Upper lobe of left lung (tissue), 6 donors: ENCODE measurements at regions not wholly inside any gene's neighbourhood (a gene's known extent, or its start where the extent isn't known, plus 50 kb on each side); places are given as distances from the start of the nearest gene placed in this dataset.

ENCODE experiments used
- ATAC-seq, 2 donors: fragments of 200-7000 bp; cut with Tn5 transposase; one replicate each; pipeline ENCODE4 v1.9.1; 2022; ENCODE audit warnings: mild to moderate bottlenecking in 2 of 2, moderate library complexity in 2 of 2; ENCODE audit not compliant: low FRiP score in 2 of 2
- DNase-seq, 2 donors: peaks; one replicate each; pipeline ENCODE4 v3.0.0-alpha.2; 2019 to 2020
- H3K27ac ChIP-seq, 4 donors: fragments of 200-600 bp; sonication (generic); one replicate each; pipeline ENCODE4 v1.5.1; 2016 to 2019
- H3K27me3 ChIP-seq, 4 donors: fragments of 200-600 bp; sonication (generic); one replicate each; pipeline ENCODE4 v1.5.1; 2017 to 2019
- H3K36me3 ChIP-seq, 4 donors: fragments of 200-600 bp; sonication (generic); one replicate each; pipeline ENCODE4 v1.5.1; 2016 to 2019
- H3K4me1 ChIP-seq, 4 donors: fragments of 200-600 bp; sonication (generic); one replicate each; pipeline ENCODE4 v1.5.1; 2018 to 2019
- H3K4me3 ChIP-seq, 4 donors: fragments of 200-600 bp; sonication (generic); one replicate each; pipeline ENCODE4 v1.5.1; 2017 to 2019; ENCODE audit warnings: mild to moderate bottlenecking in 2 of 4, moderate library complexity in 1 of 4
- H3K9me3 ChIP-seq, 4 donors: fragments of 200-600 bp; sonication (generic); one replicate each; pipeline ENCODE4 v1.5.1; 2018 to 2019
- EP300 ChIP-seq, 4 donors: sonication (generic); formaldehyde crosslinking; IDR thresholded peaks; one replicate each; pipeline ENCODE4 v1.5.1; 2017; ENCODE audit warnings: antibody characterized with exemption in 4 of 4, control low read depth in 2 of 4
- POLR2A ChIP-seq, 4 donors: fragments of 450-650 bp; IDR thresholded peaks; one replicate each; pipeline ENCODE4 v1.5.1; 2016 to 2017; ENCODE audit warnings: antibody characterized with exemption in 4 of 4, mild to moderate bottlenecking in 2 of 4
- POLR2AphosphoS5 ChIP-seq, 2 donors: sonication (generic); formaldehyde crosslinking; IDR thresholded peaks; one replicate each; pipeline ENCODE4 v1.5.1; 2017; ENCODE audit warnings: antibody characterized with exemption in 2 of 2
- WGBS, 2 donors: methylation state at CpG; one replicate each; pipeline ENCODE4 v1.1.5; 2017 to 2018; 5-methylcytosine and 5-hydroxymethylcytosine counted together
- TF ChIP-seq, protein P1 (sequence below), 6 experiments: fragments of 450-650 bp in 4 of 6; fragments of 200-600 bp in 2 of 6; sonication (generic) in 2 of 6; IDR thresholded peaks; one replicate each; pipeline ENCODE4 v1.5.1; 2016 to 2019; ENCODE audit warnings: antibody characterized with exemption in 6 of 6
- donor health status: DM: no; HTN: no; CAD: no; lungs with moderate emphysema.
- donor health status: DM: no; HTN: yes; CAD: no; lungs with severe emphysema.

DNA sequence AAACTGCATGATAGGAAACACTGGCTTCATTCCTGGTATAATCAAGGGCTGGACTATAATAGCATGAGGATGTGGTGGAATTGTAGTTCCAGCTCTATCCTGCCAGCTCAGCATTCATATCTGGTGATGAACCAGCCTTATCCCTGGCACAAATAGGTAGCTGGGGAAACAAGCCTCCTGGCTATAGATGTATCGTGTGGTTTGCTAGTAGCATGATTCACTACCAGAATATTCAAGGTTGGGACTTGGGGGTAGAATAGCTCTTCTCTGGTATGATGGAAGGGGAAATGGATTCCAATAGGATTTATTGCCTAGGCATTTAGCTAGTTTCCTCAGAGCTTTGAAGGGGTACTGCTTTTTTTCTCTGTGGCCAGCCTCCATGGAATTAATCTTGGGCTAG is 532.8 kb downstream of the FBXO15 start:
- Histone ChIP-seq H3K4me1 (no peaks in the 10 kb centered on the region), H3K36me3 (no peaks in the 10 kb centered on the region), H3K27ac (no peak overlapping the region), H3K27me3 (no peaks in the 10 kb centered on the region), H3K9me3 (no peaks in the 10 kb centered on the region), H3K4me3 (no peak overlapping the region)
- 88 to 93% methylated on average over 1 of the region's 1 CpG for WGBS, 2 donors
- DNase-seq (no peak), ATAC-seq (no peak)
- TF ChIP-seq POLR2A (IDR thresholded peaks at IDR 0.05) (no peak), POLR2AphosphoS5 (IDR thresholded peaks at IDR 0.05) (no peak), EP300 (IDR thresholded peaks at IDR 0.05) (no peak)
- TF ChIP-seq, protein P1, sequence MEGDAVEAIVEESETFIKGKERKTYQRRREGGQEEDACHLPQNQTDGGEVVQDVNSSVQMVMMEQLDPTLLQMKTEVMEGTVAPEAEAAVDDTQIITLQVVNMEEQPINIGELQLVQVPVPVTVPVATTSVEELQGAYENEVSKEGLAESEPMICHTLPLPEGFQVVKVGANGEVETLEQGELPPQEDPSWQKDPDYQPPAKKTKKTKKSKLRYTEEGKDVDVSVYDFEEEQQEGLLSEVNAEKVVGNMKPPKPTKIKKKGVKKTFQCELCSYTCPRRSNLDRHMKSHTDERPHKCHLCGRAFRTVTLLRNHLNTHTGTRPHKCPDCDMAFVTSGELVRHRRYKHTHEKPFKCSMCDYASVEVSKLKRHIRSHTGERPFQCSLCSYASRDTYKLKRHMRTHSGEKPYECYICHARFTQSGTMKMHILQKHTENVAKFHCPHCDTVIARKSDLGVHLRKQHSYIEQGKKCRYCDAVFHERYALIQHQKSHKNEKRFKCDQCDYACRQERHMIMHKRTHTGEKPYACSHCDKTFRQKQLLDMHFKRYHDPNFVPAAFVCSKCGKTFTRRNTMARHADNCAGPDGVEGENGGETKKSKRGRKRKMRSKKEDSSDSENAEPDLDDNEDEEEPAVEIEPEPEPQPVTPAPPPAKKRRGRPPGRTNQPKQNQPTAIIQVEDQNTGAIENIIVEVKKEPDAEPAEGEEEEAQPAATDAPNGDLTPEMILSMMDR (IDR thresholded peaks at IDR 0.05): no peak

DNA sequence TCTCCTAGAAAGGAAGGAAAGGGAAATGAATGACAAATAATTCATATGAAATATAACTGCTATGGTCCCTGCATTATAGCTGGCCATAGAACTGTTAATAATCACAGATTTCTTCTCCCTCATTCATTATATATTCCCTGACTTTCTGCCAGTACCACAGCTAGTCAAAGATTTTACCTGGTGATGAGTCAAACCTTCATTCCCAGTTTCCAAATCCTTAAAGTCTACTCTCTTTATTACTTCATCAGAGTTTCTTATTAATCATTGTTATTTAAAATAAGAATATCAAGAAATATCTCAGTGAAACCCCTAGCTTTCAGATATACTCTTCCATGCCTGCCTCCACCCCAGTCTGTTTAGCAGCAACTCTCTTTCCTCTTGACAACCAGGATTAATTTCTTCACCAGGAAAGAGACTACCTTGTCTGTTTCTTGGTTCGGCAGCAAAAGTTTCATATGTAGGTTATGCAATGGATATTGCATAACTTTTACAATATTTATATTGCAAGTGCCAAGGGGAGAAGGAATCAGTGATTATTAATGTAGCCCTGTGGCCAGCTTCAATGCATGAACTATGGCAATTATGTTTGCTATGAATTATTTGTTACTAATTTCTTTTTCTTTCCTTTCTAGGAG is 533.8 kb downstream of the FBXO15 start:
- Histone ChIP-seq H3K27ac (no peak overlapping the region), H3K36me3 (no peaks in the 10 kb centered on the region), H3K27me3 (no peaks in the 10 kb centered on the region), H3K4me1 (no peaks in the 10 kb centered on the region), H3K9me3 (no peaks in the 10 kb centered on the region), H3K4me3 (no peak overlapping the region)
- ATAC-seq (no peak), DNase-seq (no peak)
- WGBS, 2 donors: 18 to 32% methylated on average over 1 of the region's 1 CpG
- no peak for TF ChIP-seq POLR2A (IDR thresholded peaks at IDR 0.05)
- TF ChIP-seq EP300 (IDR thresholded peaks at IDR 0.05): no peak
- TF ChIP-seq POLR2AphosphoS5 (IDR thresholded peaks at IDR 0.05): no peak
- TF ChIP-seq, protein P1 (IDR thresholded peaks at IDR 0.05): no peak

DNA sequence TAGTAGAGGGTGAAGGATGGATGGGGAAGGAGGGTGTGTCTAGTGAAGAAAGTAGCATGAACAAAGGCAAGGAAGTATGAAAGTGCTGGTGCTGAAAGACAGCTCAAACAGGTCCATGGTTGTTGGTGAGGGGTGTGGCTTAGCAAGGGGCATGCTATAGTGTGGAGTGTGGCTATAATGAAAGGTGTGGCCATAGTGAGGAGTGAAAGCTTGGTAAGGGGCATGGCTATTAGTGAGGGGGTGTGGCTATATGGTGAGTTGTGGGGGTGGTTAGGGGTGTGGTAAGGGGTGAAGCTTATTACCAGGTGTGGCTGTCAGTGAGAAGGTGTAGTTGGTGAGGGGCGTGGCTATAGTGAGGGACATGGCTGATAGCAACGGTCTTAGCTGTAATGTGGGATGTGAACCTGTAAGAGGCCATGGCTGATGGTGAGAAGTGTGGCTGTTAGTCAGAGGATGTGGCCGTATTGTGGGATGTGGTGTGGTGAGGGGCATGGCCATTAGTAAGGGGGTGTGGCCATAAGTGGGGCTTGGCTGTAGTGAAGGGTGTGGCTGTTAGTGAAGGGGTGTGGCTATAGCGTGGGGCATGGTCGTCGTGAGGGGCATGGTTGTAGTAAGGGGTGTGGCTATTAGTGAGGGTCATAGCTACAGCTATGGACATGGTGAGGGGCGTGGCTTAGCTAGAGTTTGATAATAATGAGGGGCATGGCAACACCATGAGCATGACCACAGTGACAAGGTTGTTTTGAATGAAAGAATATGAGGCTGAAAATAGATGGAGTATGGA is 549.6 kb downstream of the FBXO15 start:
- no peaks in the 10 kb centered on the region for H3K36me3 ChIP-seq
- WGBS, 2 donors: 67 to 82% methylated on average over 7 of the region's 7 CpGs
- no peaks in the 10 kb centered on the region for H3K27me3 ChIP-seq
- DNase-seq (no peak), ATAC-seq (peak; percentile 23 to 61)
- no peak overlapping the region for H3K4me3 ChIP-seq
- H3K9me3 ChIP-seq: no peaks in the 10 kb centered on the region
- no peaks in the 10 kb centered on the region for H3K4me1 ChIP-seq
- H3K27ac ChIP-seq: no peak overlapping the region
- TF ChIP-seq POLR2A (IDR thresholded peaks at IDR 0.05): no peak

DNA sequence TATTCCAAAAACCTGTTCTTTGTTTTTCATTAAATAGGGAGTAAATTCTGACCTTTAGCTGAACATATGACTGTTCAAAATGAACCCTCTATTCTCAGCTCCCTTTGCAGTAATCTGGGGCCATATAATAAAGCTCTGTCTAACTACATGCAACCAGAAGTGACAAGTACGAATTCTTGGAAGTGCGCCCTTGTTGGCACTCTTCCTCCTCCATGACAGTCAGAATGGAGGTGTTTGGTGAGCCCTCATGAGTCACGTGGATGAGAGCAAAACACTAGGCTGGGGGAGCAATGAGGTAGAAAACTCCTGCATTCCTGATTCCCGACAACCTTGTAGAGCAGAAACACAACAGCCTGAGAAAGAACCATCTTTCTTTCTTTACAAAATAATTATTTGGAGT is 552.9 kb downstream of the FBXO15 start:
- no peak overlapping the region for H3K4me3 ChIP-seq
- no peaks in the 10 kb centered on the region for H3K9me3 ChIP-seq
- DNase-seq (no peak), ATAC-seq (no peak)
- 66% methylated on average over 4 of the region's 4 CpGs for WGBS, 2 donors
- no peaks in the 10 kb centered on the region for H3K36me3 ChIP-seq
- no peak overlapping the region for H3K27ac ChIP-seq
- no peaks in the 10 kb centered on the region for H3K4me1 ChIP-seq
- TF ChIP-seq POLR2AphosphoS5 (IDR thresholded peaks at IDR 0.05): no peak
- no peak for TF ChIP-seq EP300 (IDR thresholded peaks at IDR 0.05)
- TF ChIP-seq, protein P1 (IDR thresholded peaks at IDR 0.05): no peak
- no peak for TF ChIP-seq POLR2A (IDR thresholded peaks at IDR 0.05)
- no peaks in the 10 kb centered on the region for H3K27me3 ChIP-seq

DNA sequence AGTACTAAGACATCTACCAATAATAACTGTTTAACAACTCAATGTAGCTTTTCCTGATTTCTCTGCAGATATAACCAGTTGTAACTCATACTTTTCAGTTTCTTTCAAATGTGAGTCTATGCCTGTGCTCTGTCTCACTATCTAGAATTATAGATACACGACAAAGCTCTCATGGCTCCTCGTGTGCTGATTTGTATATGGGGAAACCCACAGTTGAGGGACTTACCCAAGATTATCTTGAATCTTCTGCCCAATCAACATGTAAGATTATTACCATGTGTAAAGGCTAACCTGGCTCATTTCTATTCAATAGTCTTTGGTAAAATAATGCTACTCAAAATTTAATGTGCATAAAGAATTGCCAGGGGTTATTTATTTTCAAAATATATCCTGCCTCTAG is 554.4 kb downstream of the FBXO15 start:
- H3K9me3 ChIP-seq: no peaks in the 10 kb centered on the region
- H3K27me3 ChIP-seq: no peaks in the 10 kb centered on the region
- no peaks in the 10 kb centered on the region for H3K36me3 ChIP-seq
- no peak for TF ChIP-seq EP300 (IDR thresholded peaks at IDR 0.05)
- TF ChIP-seq, protein P1 (IDR thresholded peaks at IDR 0.05): no peak
- TF ChIP-seq POLR2A (IDR thresholded peaks at IDR 0.05): no peak
- no peak for TF ChIP-seq POLR2AphosphoS5 (IDR thresholded peaks at IDR 0.05)
- DNase-seq (no peak), ATAC-seq (no peak)
- no peak overlapping the region for H3K4me3 ChIP-seq
- WGBS, 2 donors: 75 to 87% methylated on average over 2 of the region's 2 CpGs
- H3K4me1 ChIP-seq: no peaks in the 10 kb centered on the region
- H3K27ac ChIP-seq: no peak overlapping the region
